Astrocyte of the spinal cord (primary cell): ENCODE measurements at regions not wholly inside any gene's neighbourhood (a gene's known extent, or its start where the extent isn't known, plus 50 kb on each side); places are given as distances from the start of the nearest gene placed in this dataset.
A peak's percentile ranks its signal among the peaks of the same experiment; 100 is the strongest.

Experiments
- DNase-seq: peaks from one replicate; pipeline ENCODE4 v3.0.0; 2011; ENCODE audit warnings: low read depth, low spot score
- H3K4me3 ChIP-seq: 2 replicates; pipeline ENCODE4 v1.5.1; 2011; ENCODE audit warnings: low read depth, mild to moderate bottlenecking, low read length, moderate library complexity
- in situ Hi-C: cut with HindIII; loops from 2 replicates; pipeline ENCODE4 v1.10.0; 2017; ENCODE audit warnings: low sequenced_read_pairs
- TF ChIP-seq, protein P1 (sequence below): IDR thresholded peaks from 2 replicates; pipeline ENCODE4 v1.5.1; 2012; ENCODE audit warnings: low read depth, mild to moderate bottlenecking, low read length, inconsistent platforms

DNA sequence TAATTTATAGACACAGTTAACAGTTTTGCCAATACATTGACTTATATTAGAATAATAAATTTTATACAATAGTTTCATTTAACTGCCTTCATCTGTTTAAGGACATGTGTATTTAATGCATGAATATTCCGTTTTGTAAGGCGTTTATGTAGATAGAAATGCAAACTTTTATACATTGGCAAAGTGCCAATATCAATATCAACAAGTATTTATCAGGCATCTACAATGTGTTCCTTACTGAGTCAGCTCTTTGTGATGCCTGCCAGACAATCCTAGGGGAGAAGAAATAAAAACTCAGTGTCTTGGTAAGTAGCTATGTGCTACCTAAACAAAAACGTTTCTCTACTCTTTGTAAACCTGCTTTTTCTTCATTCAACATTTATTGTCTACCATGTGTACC, 1142.2 kb downstream of the C4orf33 start:
- in situ Hi-C loops = no loop called here

DNA sequence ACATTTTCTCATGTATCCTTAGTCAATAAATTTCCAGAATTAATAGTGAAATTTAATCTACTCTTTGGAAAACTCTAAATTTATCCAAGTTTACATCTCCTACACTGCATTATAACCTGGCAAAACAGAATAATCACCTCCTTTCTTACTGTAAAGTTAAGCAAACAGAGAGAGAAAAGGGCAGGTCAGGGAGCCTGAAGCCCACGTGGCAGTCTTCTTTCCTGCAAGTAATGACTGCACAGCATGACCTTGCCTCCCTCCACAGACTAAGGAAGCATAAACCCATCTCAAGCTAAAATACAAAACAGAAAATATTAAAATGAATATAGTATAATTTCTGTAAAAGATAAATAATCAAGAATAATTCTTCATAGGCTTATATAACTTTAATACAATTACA, 1153.0 kb downstream of the C4orf33 start:
- TF ChIP-seq, protein P1, sequence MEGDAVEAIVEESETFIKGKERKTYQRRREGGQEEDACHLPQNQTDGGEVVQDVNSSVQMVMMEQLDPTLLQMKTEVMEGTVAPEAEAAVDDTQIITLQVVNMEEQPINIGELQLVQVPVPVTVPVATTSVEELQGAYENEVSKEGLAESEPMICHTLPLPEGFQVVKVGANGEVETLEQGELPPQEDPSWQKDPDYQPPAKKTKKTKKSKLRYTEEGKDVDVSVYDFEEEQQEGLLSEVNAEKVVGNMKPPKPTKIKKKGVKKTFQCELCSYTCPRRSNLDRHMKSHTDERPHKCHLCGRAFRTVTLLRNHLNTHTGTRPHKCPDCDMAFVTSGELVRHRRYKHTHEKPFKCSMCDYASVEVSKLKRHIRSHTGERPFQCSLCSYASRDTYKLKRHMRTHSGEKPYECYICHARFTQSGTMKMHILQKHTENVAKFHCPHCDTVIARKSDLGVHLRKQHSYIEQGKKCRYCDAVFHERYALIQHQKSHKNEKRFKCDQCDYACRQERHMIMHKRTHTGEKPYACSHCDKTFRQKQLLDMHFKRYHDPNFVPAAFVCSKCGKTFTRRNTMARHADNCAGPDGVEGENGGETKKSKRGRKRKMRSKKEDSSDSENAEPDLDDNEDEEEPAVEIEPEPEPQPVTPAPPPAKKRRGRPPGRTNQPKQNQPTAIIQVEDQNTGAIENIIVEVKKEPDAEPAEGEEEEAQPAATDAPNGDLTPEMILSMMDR = no peak
- in situ Hi-C loops = no loop called here
- no peak overlapping the region for H3K4me3 ChIP-seq
- DNase-seq = no peak

More for the DNA sequence above, 1142.2 kb downstream of the C4orf33 start:
- DNase-seq = peak; percentile 43
- TF ChIP-seq, protein P1 = no peak
- H3K4me3 ChIP-seq = no peak overlapping the region

DNA sequence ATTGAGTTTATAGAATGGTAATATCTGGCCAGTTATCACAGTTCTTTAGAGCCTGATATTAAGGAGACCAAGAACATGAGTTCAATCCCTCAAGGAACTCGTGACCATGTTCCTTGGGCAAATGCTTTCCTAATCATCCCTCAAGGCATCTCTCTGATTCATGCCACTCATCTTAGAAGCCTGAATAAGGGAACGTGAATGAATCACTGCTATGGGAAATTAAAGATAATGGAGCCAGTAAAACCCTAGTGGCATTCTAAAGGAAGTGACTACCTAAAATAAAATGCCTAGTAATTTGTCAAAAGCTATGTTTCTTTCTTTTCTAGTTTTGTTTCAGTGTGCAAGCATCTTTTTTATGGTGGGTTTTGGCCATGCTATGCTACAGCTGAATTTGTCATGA, 1161.3 kb downstream of the C4orf33 start:
- in situ Hi-C loops = no loop called here
- TF ChIP-seq, protein P1 = no peak
- no peak overlapping the region for H3K4me3 ChIP-seq
- DNase-seq = peak; percentile 83

DNA sequence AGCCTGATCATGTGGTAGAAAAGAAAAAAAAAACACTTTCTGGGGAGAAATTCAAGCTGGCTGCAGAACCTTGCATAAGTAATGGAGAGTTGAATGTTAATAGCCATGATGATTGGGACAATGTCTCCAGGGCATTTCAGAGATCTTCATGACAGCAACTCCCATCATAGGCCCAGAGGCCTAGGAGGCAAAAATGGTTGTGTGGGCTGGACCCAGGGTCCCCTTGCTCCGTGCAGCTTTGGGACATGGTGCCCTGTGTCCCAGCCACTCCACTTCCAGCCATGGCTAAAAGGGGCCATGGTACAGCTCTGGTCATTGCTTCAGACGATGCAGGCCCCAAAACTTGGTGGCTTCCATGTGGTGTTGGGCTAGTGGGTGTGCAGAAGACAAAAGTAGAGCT, 1170.9 kb downstream of the C4orf33 start:
- no peak overlapping the region for H3K4me3 ChIP-seq
- no peak for DNase-seq
- in situ Hi-C loops = no loop called here
- TF ChIP-seq, protein P1 = no peak

DNA sequence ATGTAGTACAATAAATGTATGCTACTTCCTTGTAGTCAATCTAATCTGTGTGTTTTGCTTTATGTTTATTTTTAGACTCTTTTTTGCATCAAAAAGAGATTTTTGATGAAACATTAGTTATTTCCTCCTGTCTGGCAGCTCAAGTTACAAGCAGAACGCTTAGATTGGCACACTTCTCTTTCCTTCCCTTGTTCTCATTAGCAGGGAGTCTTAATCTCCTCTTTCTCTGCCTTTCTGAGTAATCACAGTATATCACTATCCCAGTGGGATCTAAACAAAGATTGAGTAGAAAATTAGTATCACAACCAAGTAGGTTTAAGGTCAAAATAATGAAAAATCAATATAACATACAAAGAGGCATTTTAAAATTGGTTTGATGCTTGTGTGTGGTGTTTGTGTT, 1192.6 kb downstream of the C4orf33 start:
- no peak for DNase-seq

DNA sequence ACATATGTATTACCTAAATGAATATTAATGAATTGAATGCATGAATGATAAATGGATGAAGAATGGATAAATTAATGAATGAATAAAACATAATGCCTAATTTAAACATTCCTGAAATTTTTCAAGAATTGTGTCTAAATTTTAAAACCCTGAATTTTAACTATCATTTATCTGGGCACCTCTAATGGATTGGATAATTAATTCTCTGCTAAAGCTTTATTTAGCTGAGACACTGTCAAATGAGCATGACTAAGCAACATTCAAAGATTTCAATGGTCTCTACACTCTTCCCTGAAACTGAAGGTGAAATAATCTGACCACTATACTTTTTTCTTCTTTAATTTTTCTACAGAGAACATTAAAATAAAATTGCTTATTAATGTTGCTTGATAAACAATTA, 1197.7 kb downstream of the C4orf33 start:
- DNase-seq = no peak
- H3K4me3 ChIP-seq = no peak overlapping the region
- TF ChIP-seq, protein P1 = no peak
- in situ Hi-C loops = no loop called here

More for the DNA sequence above, 1192.6 kb downstream of the C4orf33 start:
- in situ Hi-C loops = no loop called here
- TF ChIP-seq, protein P1 = no peak
- no peak overlapping the region for H3K4me3 ChIP-seq

DNA sequence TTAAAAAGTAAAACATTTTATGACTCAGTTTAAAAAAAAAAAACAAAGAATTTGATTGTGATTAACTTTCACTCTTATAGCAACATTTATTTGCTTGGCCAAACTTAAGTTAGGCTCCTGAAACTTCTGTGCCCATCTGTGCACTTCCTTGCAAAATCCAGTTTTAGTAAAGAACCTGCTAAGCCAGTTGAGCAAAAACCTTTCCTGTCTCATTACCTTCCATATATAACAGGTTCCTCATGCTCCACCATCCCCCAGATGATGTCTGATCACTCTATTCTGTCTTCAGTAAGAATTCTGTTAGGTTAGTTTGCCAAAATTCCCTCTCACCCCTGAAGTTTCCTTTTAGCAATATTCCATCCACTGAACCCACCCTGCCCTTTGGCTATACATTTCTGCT, 1200.5 kb downstream of the C4orf33 start:
- no peak for DNase-seq
- TF ChIP-seq, protein P1 = no peak
- H3K4me3 ChIP-seq = no peak overlapping the region
- in situ Hi-C loops = no loop called here
